ENCODE measurements at regions not wholly inside any gene's neighbourhood (a gene's known extent, or its start where the extent isn't known, plus 50 kb on each side); places are given as distances from the start of the nearest gene placed in this dataset.

- no peak overlapping the region for H3K4me3 ChIP-seq (ENCODE audit: low read depth, poor library complexity, severe bottlenecking)
- 88 to 93% methylated on average over 4 of the region's 4 CpGs for WGBS, 2 donors
- DNase-seq (ENCODE audit: low spot score in 2 of 2), result peak in 1 of 2 donors; percentile 13
- intact Hi-C loops (cut with DNase I; ENCODE audit: low total_unique reads), result no loop called here
- TF ChIP-seq POLR2A (IDR thresholded peaks at IDR 0.05), result no peak
- TF ChIP-seq, protein P1, sequence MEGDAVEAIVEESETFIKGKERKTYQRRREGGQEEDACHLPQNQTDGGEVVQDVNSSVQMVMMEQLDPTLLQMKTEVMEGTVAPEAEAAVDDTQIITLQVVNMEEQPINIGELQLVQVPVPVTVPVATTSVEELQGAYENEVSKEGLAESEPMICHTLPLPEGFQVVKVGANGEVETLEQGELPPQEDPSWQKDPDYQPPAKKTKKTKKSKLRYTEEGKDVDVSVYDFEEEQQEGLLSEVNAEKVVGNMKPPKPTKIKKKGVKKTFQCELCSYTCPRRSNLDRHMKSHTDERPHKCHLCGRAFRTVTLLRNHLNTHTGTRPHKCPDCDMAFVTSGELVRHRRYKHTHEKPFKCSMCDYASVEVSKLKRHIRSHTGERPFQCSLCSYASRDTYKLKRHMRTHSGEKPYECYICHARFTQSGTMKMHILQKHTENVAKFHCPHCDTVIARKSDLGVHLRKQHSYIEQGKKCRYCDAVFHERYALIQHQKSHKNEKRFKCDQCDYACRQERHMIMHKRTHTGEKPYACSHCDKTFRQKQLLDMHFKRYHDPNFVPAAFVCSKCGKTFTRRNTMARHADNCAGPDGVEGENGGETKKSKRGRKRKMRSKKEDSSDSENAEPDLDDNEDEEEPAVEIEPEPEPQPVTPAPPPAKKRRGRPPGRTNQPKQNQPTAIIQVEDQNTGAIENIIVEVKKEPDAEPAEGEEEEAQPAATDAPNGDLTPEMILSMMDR (IDR thresholded peaks at IDR 0.05), result no peak
These were observed 149.6 kb upstream of the SH3BP4 start for GRCh38 chr2:234802071-234802844.

GRCh38 chr2:234797566-234798250 is 154.1 kb upstream of the SH3BP4 start:
- 71 to 77% methylated on average over 15 of the region's 15 CpGs for WGBS, 2 donors
- DNase-seq (ENCODE audit: low spot score in 2 of 2), result peak in 1 of 2 donors; percentile 61
- intact Hi-C loops (cut with DNase I; ENCODE audit: low total_unique reads), result no loop called here

GRCh38 chr2:234796045-234796591 is 155.7 kb upstream of the SH3BP4 start:
- intact Hi-C loops (cut with DNase I; ENCODE audit: low total_unique reads), result no loop called here
- 84 to 93% methylated on average over 8 of the region's 8 CpGs for WGBS, 2 donors
- TF ChIP-seq, protein P1 (IDR thresholded peaks at IDR 0.05), result no peak
- no peak for TF ChIP-seq POLR2A (IDR thresholded peaks at IDR 0.05)
- DNase-seq (ENCODE audit: low spot score in 2 of 2), result peak in 1 of 2 donors; percentile 64
- no peak overlapping the region for H3K4me3 ChIP-seq (ENCODE audit: low read depth, poor library complexity, severe bottlenecking)

More at GRCh38 chr2:234797566-234798250, 154.1 kb upstream of the SH3BP4 start:
- no peak for TF ChIP-seq POLR2A (IDR thresholded peaks at IDR 0.05)
- TF ChIP-seq, protein P1 (IDR thresholded peaks at IDR 0.05), result no peak
- no peak overlapping the region for H3K4me3 ChIP-seq (ENCODE audit: low read depth, poor library complexity, severe bottlenecking)

- DNase-seq (ENCODE audit: low spot score in 2 of 2), result peak in 1 of 2 donors; percentile 31
- H3K4me3 ChIP-seq (ENCODE audit: low read depth, poor library complexity, severe bottlenecking), result no peak overlapping the region
- intact Hi-C loops (cut with DNase I; ENCODE audit: low total_unique reads), result no loop called here
- TF ChIP-seq, protein P1 (IDR thresholded peaks at IDR 0.05), result no peak
- TF ChIP-seq POLR2A (IDR thresholded peaks at IDR 0.05), result no peak
- WGBS, 2 donors, result 65 to 73% methylated on average over 6 of the region's 6 CpGs
These were observed 156.4 kb upstream of the SH3BP4 start for GRCh38 chr2:234795272-234795920.

DNA sequence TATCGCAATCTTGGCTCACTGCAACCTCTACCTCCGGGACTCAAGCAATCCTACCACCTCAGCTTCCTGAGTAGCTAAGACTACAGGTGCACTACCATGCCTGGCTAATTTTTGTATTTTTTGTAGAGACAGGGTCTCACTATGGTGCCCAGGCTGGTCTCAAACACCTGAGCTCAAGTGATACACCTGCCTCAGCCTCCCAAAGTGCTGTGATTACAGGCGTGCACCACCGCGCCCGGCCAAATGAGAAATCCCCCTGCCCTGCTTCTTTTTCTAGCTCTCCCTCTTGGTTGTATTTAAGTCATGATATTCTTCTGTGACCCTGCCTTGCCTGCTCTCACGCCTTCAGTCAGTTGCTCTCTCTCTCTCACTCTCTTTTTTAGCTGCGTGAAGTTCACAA is 157.0 kb upstream of the SH3BP4 start:
- 96% methylated on average over 8 of the region's 8 CpGs for WGBS, 2 donors
- H3K4me3 ChIP-seq (ENCODE audit: low read depth, poor library complexity, severe bottlenecking), result no peak overlapping the region
- intact Hi-C loops (cut with DNase I; ENCODE audit: low total_unique reads), result no loop called here
- peak in 1 of 2 donors; percentile 18 for DNase-seq (ENCODE audit: low spot score in 2 of 2)
- TF ChIP-seq, protein P1 (IDR thresholded peaks at IDR 0.05), result no peak
- no peak for TF ChIP-seq POLR2A (IDR thresholded peaks at IDR 0.05)

All from lower leg skin (tissue), 4 donors.